Kidney capillary endothelial cell (primary cell): ENCODE measurements at regions not wholly inside any gene's neighbourhood (a gene's known extent, or its start where the extent isn't known, plus 50 kb on each side); places are given as distances from the start of the nearest gene placed in this dataset.

Experiments used
- DNase-seq: peaks from one replicate; pipeline ENCODE4 v3.0.0-alpha.2; 2018; ENCODE audit warnings: low spot score

- DNase-seq = no peak
These were observed 288.2 kb downstream of the PTPRU start for GRCh38 chr1:29524285-29525065.

- DNase-seq = no peak
These were observed 287.3 kb downstream of the PTPRU start for GRCh38 chr1:29523576-29523975.

- no peak for DNase-seq
These were observed 286.8 kb downstream of the PTPRU start for GRCh38 chr1:29523136-29523535.

- DNase-seq = no peak
These were observed 285.7 kb downstream of the PTPRU start for GRCh38 chr1:29521811-29522580.

- DNase-seq = no peak
These were observed 285.1 kb downstream of the PTPRU start for GRCh38 chr1:29521438-29521715.

- no peak for DNase-seq
These were observed 284.5 kb downstream of the PTPRU start for GRCh38 chr1:29520571-29521437.

- no peak for DNase-seq
These were observed 283.4 kb downstream of the PTPRU start for GRCh38 chr1:29519788-29520110.

- DNase-seq = no peak
These were observed 282.9 kb downstream of the PTPRU start for GRCh38 chr1:29519108-29519787.

GRCh38 chr1:29518183-29518835, 282.0 kb downstream of the PTPRU start:
- no peak for DNase-seq

- no peak for DNase-seq
These were observed 281.1 kb downstream of the PTPRU start for GRCh38 chr1:29517251-29518086.

- DNase-seq = no peak
These were observed 279.9 kb downstream of the PTPRU start for GRCh38 chr1:29516063-29516820.

- DNase-seq = no peak
These were observed 279.0 kb downstream of the PTPRU start for GRCh38 chr1:29515170-29515955.

- no peak for DNase-seq
These were observed 278.2 kb downstream of the PTPRU start for GRCh38 chr1:29514361-29515169.

GRCh38 chr1:29513357-29513756, 277.0 kb downstream of the PTPRU start:
- DNase-seq = peak; percentile 71

GRCh38 chr1:29511436-29511835, 275.1 kb downstream of the PTPRU start:
- DNase-seq = no peak

GRCh38 chr1:29508458-29509107, 272.3 kb downstream of the PTPRU start:
- DNase-seq = no peak

GRCh38 chr1:29506678-29507225, 270.4 kb downstream of the PTPRU start:
- DNase-seq = no peak
